ENCODE measurements at regions not wholly inside any gene's neighbourhood (a gene's known extent, or its start where the extent isn't known, plus 50 kb on each side); places are given as distances from the start of the nearest gene placed in this dataset.
A peak's percentile ranks its signal among the peaks of the same experiment; 100 is the strongest.
"Not testable (repeated sequence)": the region's sequence is repeated elsewhere in the genome, so short reads cannot be mapped to it uniquely, and the experiment has no call there.

- no peak for DNase-seq
Measured at GRCh38 chr2:39930175-39930917, 151.3 kb upstream of the THUMPD2 start.

DNA sequence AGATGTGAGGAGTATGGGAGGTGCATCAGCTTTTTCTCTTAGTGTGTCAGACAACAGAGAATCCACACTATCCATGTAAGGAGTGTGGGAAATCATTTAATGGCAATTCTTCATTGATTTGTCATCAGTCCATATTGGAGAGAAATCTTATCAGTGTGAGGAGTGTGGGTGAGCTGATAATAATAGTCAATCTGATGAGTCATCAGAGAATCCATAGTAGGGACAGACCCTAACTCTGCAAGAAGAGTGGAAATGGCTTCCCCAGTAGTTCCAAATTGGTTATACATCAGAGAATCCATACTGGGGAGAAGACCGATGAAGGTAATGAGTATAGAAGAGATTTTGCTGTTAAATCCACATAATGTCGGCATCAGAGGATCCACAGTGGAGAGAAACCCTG is 150.5 kb upstream of the THUMPD2 start:
- DNase-seq: no peak

GRCh38 chr2:39925312-39925711 is 146.3 kb upstream of the THUMPD2 start:
- no peak for DNase-seq

DNA sequence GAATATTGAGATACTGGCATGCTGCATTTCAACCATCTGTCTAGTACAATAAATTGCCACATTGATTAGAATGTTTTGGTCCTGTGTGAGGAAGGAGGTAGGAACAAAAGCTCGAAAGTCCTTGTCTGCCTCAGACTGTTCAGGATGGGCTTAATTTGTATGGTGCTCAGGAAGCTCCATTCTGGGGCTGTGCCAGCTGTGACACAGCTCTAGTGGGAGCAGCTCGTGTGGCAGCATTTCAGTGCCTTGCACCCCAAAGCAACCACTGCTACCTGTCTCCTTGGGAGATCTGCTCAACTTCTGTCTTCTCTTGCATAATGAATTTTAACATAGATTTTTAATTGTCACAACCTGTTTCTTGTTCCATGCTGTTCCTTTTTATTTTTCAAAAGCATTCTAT is 144.4 kb upstream of the THUMPD2 start:
- no peak for DNase-seq

GRCh38 chr2:39922679-39923405 is 143.8 kb upstream of the THUMPD2 start:
- no peak for DNase-seq

DNA sequence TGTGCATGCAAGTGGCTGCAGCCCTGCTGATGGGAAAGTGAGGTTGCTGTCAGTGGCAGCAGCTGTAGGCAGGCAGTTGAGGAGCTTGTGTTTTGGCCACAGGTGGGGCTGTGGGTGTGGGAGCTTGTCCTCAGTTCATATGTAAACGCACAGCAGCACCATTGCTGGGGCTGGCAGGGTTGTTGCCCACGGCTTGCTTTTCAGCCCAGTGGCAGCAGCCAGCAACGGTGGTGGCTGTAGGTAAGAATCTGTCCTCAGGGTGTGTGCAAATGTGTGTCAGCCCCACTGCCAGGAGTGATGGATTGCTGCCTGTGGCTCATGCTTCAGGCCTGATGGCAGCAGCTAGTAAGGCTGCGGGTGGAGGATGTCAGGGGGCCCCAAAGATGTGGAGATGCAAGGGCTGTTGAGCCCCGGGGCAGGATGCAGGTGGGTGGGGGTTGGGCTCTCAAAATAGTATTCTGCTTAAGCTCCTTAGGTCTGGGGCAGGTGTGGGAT is 141.3 kb upstream of the THUMPD2 start:
- DNase-seq: no peak

DNA sequence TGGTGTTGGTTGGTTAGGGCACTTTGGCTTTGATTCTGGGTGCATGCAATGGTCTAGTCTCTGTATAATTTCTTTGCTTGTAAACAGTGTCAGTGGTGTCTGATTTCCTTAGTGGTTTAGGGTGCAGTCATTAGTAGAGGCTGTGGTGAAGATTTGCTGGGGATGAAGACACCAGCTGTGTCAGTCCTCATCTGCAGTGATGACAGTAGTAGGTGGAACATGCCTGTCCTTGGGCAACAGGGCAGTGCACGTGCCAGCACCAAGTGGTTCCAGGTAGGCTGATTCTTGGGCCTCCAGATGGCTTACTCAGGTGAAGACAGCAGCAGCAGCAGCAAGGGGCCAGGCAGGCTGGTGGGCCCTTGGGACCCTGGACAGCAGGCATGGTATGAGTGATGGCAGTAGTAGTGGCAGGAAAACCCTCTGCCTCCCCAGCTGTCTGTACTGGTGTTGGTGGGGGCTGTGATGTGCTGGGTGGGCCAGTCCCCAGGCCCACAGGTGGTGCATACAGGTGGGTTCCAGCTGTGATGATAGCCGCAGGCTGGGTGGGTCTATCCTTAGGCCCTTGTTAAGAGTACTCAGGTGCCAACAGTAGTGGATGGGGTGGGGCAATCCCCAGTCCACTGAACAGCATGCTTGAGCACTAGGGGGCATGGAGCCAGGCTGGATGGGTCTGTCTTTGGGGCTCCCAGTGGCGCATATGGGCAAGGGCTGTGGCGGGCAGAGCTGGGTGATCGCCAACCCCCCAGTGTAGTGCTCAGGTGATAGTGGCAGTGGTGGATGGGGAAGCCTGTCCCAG is 140.7 kb upstream of the THUMPD2 start:
- DNase-seq: peak in 1 of 58 donors; percentile 3

GRCh38 chr2:39918886-39919285 is 139.8 kb upstream of the THUMPD2 start:
- no peak for DNase-seq

GRCh38 chr2:39917371-39917770 is 138.3 kb upstream of the THUMPD2 start:
- not testable (repeated sequence) for DNase-seq

DNA sequence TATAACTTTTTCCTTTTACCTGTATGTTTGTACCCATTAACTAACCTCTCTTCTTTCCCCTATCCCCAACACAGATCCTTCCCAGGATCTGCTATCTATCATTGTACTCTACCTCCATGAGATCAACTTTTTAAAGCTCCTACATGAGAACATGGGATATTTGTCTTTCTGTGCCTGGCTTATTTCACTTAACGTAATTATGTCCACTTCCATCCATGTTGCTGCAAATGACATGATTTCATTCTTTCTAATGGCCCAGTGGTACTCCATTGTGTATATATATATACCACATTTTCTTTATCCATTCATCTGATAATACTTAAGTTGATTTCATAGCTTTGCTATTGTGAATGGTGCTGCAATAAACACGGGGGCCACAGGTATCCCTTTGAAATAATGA is 135.9 kb upstream of the THUMPD2 start:
- DNase-seq: no peak

- DNase-seq: peak in 3 of 58 donors; percentile 12 to 58 (median 39)
Measured at GRCh38 chr2:39913648-39914461, 134.8 kb upstream of the THUMPD2 start.

DNA sequence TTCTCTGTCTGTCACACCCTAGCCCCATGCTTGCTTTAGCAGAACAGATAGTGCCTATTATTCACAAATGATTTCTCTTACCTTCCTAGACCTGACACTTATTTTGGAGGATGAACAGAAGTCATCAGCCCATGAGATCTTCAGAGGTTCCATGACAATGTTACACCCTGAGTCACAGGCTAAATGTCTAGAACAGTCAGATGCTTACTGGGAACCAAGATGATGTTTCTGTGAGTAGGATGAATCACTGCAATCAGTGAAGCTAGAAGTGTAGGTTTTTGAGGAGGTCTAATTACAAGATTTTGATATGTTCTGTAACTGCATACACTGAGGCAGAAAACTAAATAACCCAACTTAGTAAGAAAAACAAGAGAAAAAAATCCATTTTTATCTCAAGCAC is 123.0 kb upstream of the THUMPD2 start:
- no peak for DNase-seq

DNA sequence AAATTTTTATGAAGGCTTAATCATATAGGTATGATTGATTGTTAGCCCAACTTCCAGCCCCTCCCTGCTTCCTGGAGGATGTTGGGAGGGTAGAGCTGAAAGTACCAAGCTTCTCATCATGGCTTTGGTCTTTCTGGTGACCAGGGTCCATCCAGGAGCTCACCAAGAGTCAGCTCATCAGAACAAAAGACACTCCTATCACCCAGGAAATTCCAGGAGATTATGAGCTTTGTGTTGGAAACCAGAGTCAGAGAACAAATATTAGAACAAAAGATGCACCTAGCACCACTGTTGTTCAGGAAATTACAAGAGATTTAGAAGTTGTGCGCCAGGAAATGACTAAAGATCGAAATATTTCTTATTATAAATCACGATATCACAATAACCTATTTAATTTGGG is 119.9 kb upstream of the THUMPD2 start:
- DNase-seq: no peak

DNA sequence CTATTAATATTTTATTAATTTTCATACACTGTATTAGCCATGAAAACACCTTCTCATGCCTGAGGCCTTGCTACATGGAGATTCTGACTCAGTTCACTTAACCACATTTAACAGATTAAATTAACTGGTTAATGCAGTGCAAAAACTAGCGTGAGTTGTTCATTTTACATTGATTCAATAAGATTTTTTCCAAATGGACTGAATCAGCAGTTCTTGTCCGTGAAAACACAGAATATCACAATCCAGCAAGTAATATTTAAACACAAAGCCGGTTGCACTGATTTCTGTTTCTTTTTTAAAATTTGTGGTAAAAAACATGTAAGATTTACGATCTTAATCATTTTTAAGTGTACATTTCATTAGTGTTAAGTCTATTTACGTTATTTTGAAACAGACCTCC is 118.2 kb upstream of the THUMPD2 start:
- DNase-seq: no peak

DNA sequence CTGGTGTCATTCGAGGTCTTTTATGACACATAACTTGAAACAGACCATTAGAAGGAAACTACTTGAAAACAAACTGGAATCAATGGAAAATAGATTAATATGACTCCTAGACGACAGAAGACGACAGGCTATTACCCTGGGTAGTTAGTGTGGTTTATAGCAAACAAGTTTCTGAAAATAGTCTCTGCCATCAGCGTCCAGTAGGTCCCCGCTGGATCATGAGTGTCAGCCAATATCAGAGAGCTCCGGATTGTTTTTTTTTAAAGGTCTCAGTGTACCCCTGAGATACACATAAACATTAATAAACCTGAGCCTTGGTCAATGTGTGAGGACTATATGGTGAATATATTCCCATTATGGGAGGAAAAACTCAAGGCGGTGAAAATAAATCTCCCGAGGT is 115.0 kb upstream of the THUMPD2 start:
- no peak for DNase-seq

DNA sequence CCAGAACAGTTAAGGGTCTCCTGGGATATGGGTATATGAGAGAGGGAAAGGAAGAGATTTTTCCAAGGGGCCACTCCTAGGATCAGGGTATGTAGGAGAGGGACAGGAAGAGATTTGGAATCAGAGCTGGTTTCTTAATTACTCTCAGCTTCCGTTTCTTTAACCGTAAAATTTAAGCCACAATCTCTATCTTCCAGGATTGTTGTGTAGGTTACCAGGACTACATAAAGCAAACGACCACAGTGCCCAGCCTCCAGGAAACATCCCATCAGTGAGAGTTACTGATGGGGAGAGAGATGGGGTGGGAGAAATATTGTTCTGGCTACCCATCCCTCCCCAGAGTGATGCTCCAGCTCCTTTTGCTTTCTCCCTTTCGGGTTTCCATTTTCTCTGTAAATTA is 114.6 kb upstream of the THUMPD2 start:
- no peak for DNase-seq

GRCh38 chr2:39881948-39882347 is 102.9 kb upstream of the THUMPD2 start:
- DNase-seq: no peak

GRCh38 chr2:39881494-39881893 is 102.4 kb upstream of the THUMPD2 start:
- DNase-seq: no peak

DNA sequence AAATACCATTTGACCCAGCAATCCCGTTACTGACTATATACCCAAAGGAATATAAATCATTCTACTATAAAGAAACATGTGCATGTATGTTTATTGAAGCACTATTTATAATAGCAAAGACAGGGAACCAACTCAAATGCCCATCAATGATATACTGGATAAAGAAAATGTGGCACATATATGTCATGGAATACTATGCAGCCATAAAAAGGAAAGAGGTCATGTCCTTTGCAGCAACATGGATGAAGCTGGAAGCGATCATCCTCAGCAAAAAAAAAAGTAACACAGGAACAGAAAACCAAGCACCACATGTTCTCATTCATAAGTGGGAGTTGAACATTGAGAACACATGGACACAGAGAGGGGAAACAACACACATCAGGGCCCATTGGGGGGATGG is 99.9 kb upstream of the THUMPD2 start:
- not testable (repeated sequence) for DNase-seq

- no peak for DNase-seq
Measured at GRCh38 chr2:39875914-39876267, 96.8 kb upstream of the THUMPD2 start.
